Lower leg skin (tissue), 3 donors: ENCODE measurements at regions not wholly inside any gene's neighbourhood (a gene's known extent, or its start where the extent isn't known, plus 50 kb on each side); places are given as distances from the start of the nearest gene placed in this dataset.

ENCODE experiments used
- CTCF ChIP-seq, 3 donors: fragments of 450-650 bp; IDR thresholded peaks; one replicate each; pipeline ENCODE4 v1.5.1; 2016; ENCODE audit warnings: antibody characterized with exemption in 3 of 3, mild to moderate bottlenecking in 3 of 3, moderate library complexity in 2 of 3
- POLR2A ChIP-seq, 2 donors: fragments of 450-650 bp; IDR thresholded peaks; one replicate each; pipeline ENCODE4 v1.6.1; 2016 to 2017; ENCODE audit warnings: antibody characterized with exemption in 2 of 2, mild to moderate bottlenecking in 1 of 2, moderate library complexity in 1 of 2

- TF ChIP-seq CTCF (IDR thresholded peaks at IDR 0.05) (no peak), POLR2A (IDR thresholded peaks at IDR 0.05) (no peak)
Measured at GRCh38 chr4:62806816-62807215, 1602.4 kb downstream of the TECRL start.
